Activated naive CD8-positive, alpha-beta T cell treated with anti-CD3 and anti-CD28 coated beads, Interleukin-2, amount 50 U/mL, for 24 hours (primary cell): ENCODE measurements at regions not wholly inside any gene's neighbourhood (a gene's known extent, or its start where the extent isn't known, plus 50 kb on each side); places are given as distances from the start of the nearest gene placed in this dataset.

Source experiments
- ATAC-seq: fragments of 150-1000 bp; cut with Tn5 transposase; one replicate; pipeline ENCODE4 v1.10.0; 2021
- DNase-seq: peaks from one replicate; pipeline ENCODE4 v3.0.0; 2021
- H3K27ac Mint-ChIP-seq: one replicate; pipeline ENCODE4 v1.8.0; 2021; ENCODE audit warnings: mild to moderate bottlenecking, mixed read lengths
- H3K27me3 Mint-ChIP-seq: one replicate; pipeline ENCODE4 v1.8.0; 2021; ENCODE audit warnings: mixed read lengths
- H3K36me3 Mint-ChIP-seq: one replicate; pipeline ENCODE4 v1.8.0; 2021; ENCODE audit warnings: low read depth, mixed read lengths
- H3K4me1 Mint-ChIP-seq: one replicate; pipeline ENCODE4 v1.8.0; 2021; ENCODE audit warnings: mixed read lengths
- H3K4me3 Mint-ChIP-seq: one replicate; pipeline ENCODE4 v1.8.0; 2021; ENCODE audit warnings: mild to moderate bottlenecking, moderate library complexity, mixed read lengths
- H3K9me3 Mint-ChIP-seq: one replicate; pipeline ENCODE4 v1.8.0; 2021; ENCODE audit warnings: mixed read lengths

DNA sequence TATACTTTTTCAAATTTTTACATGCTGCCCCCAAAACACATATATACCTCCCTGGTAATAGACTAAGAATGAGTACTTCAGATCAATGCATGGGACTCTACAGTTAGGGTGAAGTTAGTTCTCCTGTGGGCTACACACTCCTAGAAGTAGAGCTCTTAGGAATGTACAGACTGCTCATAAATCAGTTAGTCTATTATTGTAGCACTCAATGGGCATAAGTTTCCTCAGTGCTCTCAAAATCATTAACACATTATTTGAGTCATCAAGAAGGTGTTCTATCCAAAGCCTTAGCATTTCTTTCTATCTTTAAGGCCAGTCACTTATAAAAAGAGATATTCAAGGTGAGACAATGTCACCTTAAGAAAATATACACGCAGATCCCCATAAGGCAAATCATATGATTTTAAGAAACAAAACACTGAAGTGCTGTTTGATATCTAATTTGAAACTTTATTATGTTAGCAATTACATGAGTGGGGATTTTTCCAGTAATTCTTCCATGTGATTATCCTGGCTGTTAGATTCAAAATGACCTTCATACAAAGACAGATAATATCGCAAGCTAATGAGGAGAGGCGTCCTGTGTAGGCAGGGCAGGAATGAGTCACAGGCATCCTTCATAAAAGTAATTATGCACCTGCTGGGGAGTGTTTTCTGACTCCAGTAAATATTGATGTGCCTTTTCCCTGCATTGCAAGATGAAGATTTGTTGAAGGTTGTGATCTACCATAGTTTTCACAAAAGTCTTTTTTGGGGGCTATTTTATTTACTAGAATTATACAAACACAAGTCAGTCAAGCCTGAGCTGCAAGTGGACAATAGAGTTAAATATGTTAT, 167.2 kb upstream of the ATP1B1 start:
- H3K4me1 Mint-ChIP-seq = no peaks in the 10 kb centered on the region
- H3K4me3 Mint-ChIP-seq = no peak overlapping the region
- no peaks in the 10 kb centered on the region for H3K9me3 Mint-ChIP-seq
- no peak overlapping the region for H3K27ac Mint-ChIP-seq
- no peaks in the 10 kb centered on the region for H3K36me3 Mint-ChIP-seq
- H3K27me3 Mint-ChIP-seq = peaks cover 14% of the 10 kb centered on the region
- DNase-seq (no peak), ATAC-seq (no peak)

GRCh38 chr1:168939947-168940223, 166.6 kb upstream of the ATP1B1 start:
- no peaks in the 10 kb centered on the region for H3K36me3 Mint-ChIP-seq
- no peak overlapping the region for H3K4me3 Mint-ChIP-seq
- ATAC-seq (no peak), DNase-seq (no peak)
- no peak overlapping the region for H3K27ac Mint-ChIP-seq
- H3K9me3 Mint-ChIP-seq = no peaks in the 10 kb centered on the region
- H3K4me1 Mint-ChIP-seq = no peaks in the 10 kb centered on the region
- H3K27me3 Mint-ChIP-seq = peaks cover 13% of the 10 kb centered on the region

GRCh38 chr1:168941640-168942039, 164.8 kb upstream of the ATP1B1 start:
- H3K4me1 Mint-ChIP-seq = no peaks in the 10 kb centered on the region
- no peak for ATAC-seq
- no peak for DNase-seq
- no peaks in the 10 kb centered on the region for H3K36me3 Mint-ChIP-seq
- peaks cover 9% of the 10 kb centered on the region for H3K27me3 Mint-ChIP-seq
- H3K9me3 Mint-ChIP-seq = no peaks in the 10 kb centered on the region
- no peak overlapping the region for H3K27ac Mint-ChIP-seq
- no peak overlapping the region for H3K4me3 Mint-ChIP-seq

- Mint-ChIP-seq H3K4me1 (no peaks in the 10 kb centered on the region), H3K36me3 (no peaks in the 10 kb centered on the region), H3K27ac (no peak overlapping the region), H3K27me3 (peaks cover 7% of the 10 kb centered on the region), H3K4me3 (no peak overlapping the region), H3K9me3 (no peaks in the 10 kb centered on the region)
- DNase-seq (no peak), ATAC-seq (no peak)
Observed at GRCh38 chr1:168942165-168942564, 164.3 kb upstream of the ATP1B1 start.

- Mint-ChIP-seq H3K27ac (no peak overlapping the region), H3K9me3 (no peaks in the 10 kb centered on the region), H3K4me1 (no peaks in the 10 kb centered on the region), H3K4me3 (no peak overlapping the region), H3K36me3 (no peaks in the 10 kb centered on the region), H3K27me3 (peaks cover 4% of the 10 kb centered on the region)
- DNase-seq = no peak
- no peak for ATAC-seq
Observed at GRCh38 chr1:168945870-168946269, 160.6 kb upstream of the ATP1B1 start.

DNA sequence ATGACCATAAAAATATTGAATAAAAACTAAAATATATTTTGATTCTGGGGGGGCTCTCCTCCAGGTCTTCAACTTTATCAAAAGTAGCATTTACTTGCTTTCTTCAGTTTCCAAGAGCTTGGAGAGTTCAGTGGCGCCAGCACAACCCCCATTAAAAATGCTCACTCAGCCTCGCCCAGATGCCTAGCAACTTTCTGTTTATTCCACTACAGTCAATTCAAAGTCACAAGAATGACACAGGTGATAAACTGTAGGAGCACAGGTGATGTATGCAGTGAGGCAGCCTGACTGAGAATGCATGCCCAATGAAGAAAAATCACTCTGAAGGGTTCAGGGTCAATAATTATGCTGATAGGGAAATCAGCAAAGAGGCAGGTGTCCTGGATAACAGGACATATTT, 159.4 kb upstream of the ATP1B1 start:
- no peak overlapping the region for H3K27ac Mint-ChIP-seq
- H3K4me1 Mint-ChIP-seq = no peaks in the 10 kb centered on the region
- ATAC-seq (no peak), DNase-seq (no peak)
- no peaks in the 10 kb centered on the region for H3K36me3 Mint-ChIP-seq
- H3K9me3 Mint-ChIP-seq = no peaks in the 10 kb centered on the region
- peaks cover 2% of the 10 kb centered on the region for H3K27me3 Mint-ChIP-seq
- H3K4me3 Mint-ChIP-seq = no peak overlapping the region

DNA sequence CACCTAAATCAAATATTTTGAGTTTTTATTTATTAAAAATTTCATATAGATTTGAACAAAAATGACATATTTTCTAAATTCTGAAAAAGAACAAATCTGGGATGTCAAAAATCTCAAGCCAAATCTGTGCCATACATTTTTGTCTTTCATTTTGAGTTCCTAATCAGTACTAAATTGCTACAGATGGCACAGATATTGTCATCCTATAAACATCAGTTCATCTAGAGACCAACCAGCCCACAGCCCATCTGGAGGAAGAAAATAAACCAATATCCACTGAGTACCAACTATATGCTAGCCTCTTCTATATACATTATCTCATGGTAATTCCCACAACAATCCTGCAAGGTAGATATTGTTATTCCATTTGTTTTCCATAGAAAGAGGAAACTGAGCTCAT, 156.8 kb upstream of the ATP1B1 start:
- H3K4me1 Mint-ChIP-seq = no peaks in the 10 kb centered on the region
- H3K36me3 Mint-ChIP-seq = no peaks in the 10 kb centered on the region
- H3K27me3 Mint-ChIP-seq = no peaks in the 10 kb centered on the region
- ATAC-seq = no peak
- H3K27ac Mint-ChIP-seq = no peak overlapping the region
- no peak for DNase-seq
- H3K4me3 Mint-ChIP-seq = no peak overlapping the region
- H3K9me3 Mint-ChIP-seq = no peaks in the 10 kb centered on the region

GRCh38 chr1:168957818-168958217, 148.7 kb upstream of the ATP1B1 start:
- no peak overlapping the region for H3K4me3 Mint-ChIP-seq
- H3K27ac Mint-ChIP-seq = no peak overlapping the region
- no peaks in the 10 kb centered on the region for H3K9me3 Mint-ChIP-seq
- no peaks in the 10 kb centered on the region for H3K4me1 Mint-ChIP-seq
- H3K27me3 Mint-ChIP-seq = peaks cover 5% of the 10 kb centered on the region
- DNase-seq = no peak
- no peak for ATAC-seq
- H3K36me3 Mint-ChIP-seq = peaks cover 1% of the 10 kb centered on the region

GRCh38 chr1:168958562-168959289, 147.8 kb upstream of the ATP1B1 start:
- no peak overlapping the region for H3K27ac Mint-ChIP-seq
- DNase-seq (no peak), ATAC-seq (no peak)
- no peak overlapping the region for H3K4me3 Mint-ChIP-seq
- H3K9me3 Mint-ChIP-seq = no peaks in the 10 kb centered on the region
- H3K27me3 Mint-ChIP-seq = peaks cover 5% of the 10 kb centered on the region
- no peaks in the 10 kb centered on the region for H3K4me1 Mint-ChIP-seq
- H3K36me3 Mint-ChIP-seq = peaks cover 1% of the 10 kb centered on the region

DNA sequence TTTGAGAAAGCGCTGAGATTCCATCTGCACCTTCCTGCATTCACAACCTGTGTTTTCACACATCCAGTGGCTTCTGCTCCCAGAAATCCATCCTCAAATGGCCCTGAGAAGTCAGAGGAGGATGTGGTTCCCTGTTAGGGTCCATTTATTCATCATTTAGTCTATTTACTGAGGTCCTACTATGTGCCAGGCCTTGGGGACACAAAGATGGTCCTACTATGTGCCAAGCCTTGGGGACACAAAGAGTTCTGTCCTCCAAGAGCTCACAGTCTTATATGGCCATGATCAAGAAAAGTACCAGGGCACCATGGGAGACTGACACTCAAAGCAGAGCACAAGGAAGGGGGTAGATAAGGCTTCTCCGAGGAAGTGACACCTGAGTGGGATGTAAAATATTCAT, 147.1 kb upstream of the ATP1B1 start:
- peaks cover 1% of the 10 kb centered on the region for H3K36me3 Mint-ChIP-seq
- no peak overlapping the region for H3K4me3 Mint-ChIP-seq
- ATAC-seq = no peak
- no peaks in the 10 kb centered on the region for H3K9me3 Mint-ChIP-seq
- no peak for DNase-seq
- no peak overlapping the region for H3K27ac Mint-ChIP-seq
- H3K27me3 Mint-ChIP-seq = peaks cover 5% of the 10 kb centered on the region
- no peaks in the 10 kb centered on the region for H3K4me1 Mint-ChIP-seq

DNA sequence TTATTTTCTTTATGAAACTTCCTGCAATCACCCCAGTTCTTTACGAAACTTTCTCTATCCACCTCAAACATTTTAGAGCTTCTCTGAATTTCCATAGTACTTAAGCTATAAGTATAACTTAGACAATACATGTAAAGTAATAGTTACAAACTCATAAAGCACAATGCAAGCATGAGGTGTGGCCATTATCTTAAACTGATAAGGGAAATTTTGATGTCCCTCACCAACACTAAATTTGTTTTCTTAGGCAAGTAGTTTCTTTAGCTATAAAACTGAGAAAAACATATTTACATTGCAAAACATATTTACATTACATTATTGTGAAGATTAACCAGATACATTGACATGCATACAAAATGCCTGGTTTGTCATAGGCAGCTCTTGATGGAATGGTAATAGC, 146.4 kb upstream of the ATP1B1 start:
- no peaks in the 10 kb centered on the region for H3K4me1 Mint-ChIP-seq
- ATAC-seq = no peak
- H3K27ac Mint-ChIP-seq = no peak overlapping the region
- no peaks in the 10 kb centered on the region for H3K9me3 Mint-ChIP-seq
- H3K36me3 Mint-ChIP-seq = peaks cover 1% of the 10 kb centered on the region
- H3K27me3 Mint-ChIP-seq = peaks cover 5% of the 10 kb centered on the region
- no peak for DNase-seq
- no peak overlapping the region for H3K4me3 Mint-ChIP-seq

DNA sequence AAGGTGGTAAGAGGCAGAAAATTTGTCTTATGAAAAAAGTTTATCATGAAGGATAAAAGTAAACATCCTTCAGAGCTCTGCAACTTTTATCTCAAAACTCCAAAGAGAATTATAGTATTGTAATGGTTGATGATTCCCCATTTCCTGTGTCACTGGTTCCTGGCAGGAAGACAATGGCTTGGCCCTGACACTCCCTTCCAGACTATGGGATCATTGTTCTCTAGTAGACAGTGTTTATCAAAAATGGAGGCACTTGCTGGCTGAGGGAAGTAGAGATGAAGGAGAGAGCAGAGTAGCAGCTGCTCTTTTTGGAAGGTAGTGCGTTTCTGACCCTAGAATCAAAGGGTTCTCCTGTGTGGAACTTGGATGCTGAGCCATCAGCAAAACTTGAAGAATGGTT, 145.9 kb upstream of the ATP1B1 start:
- Mint-ChIP-seq H3K4me1 (no peaks in the 10 kb centered on the region), H3K9me3 (no peaks in the 10 kb centered on the region), H3K36me3 (peaks cover 1% of the 10 kb centered on the region), H3K4me3 (no peak overlapping the region), H3K27me3 (peaks cover 5% of the 10 kb centered on the region), H3K27ac (no peak overlapping the region)
- no peak for DNase-seq
- no peak for ATAC-seq

GRCh38 chr1:168963601-168964000, 142.9 kb upstream of the ATP1B1 start:
- Mint-ChIP-seq H3K36me3 (peaks cover 1% of the 10 kb centered on the region), H3K4me3 (no peak overlapping the region), H3K27me3 (peaks cover 3% of the 10 kb centered on the region), H3K4me1 (no peaks in the 10 kb centered on the region), H3K9me3 (no peaks in the 10 kb centered on the region), H3K27ac (no peak overlapping the region)
- ATAC-seq = no peak
- no peak for DNase-seq

DNA sequence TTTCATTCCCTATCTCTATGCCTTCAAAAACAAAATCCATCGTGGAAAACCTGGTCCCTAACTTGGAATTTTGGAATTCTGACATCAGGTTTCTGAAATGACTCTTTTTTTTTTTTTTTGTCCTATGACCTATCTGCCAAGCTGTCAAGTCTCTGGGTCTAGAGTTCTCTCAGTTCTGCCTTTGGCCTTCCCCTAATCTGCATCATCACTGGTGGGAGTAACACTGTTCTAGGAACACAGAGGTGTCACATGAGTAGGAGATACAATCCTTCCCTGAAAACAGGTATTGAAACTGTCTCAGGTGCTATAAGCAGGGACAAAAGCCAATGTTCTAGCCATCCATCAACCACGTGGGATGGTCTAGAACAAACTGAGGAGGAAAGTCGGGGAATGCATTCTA, 142.0 kb upstream of the ATP1B1 start:
- Mint-ChIP-seq H3K4me3 (no peak overlapping the region), H3K27ac (no peak overlapping the region), H3K36me3 (peaks cover 1% of the 10 kb centered on the region), H3K9me3 (no peaks in the 10 kb centered on the region), H3K4me1 (no peaks in the 10 kb centered on the region), H3K27me3 (peaks cover 3% of the 10 kb centered on the region)
- DNase-seq (no peak), ATAC-seq (no peak)

DNA sequence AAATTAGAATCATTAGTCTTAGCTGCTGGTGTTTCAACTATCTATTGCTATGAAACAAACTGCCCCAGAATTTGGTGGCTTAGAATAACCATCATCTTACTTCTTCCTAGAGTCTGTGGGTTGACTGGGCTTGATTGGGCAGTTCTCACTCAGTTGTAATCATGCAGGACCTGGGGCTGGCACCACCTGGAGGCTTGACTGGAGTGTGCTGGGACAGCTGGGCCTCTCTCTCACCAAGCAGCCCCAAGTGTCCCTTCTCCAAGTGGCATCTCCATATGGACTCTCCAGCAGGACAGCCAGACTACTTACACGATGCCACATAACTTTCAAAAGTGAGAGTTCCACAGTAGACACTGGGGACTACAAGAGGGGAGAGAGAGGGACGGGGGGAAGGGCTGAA, 140.3 kb upstream of the ATP1B1 start:
- peaks cover 1% of the 10 kb centered on the region for H3K36me3 Mint-ChIP-seq
- H3K27ac Mint-ChIP-seq = no peak overlapping the region
- ATAC-seq = no peak
- no peaks in the 10 kb centered on the region for H3K9me3 Mint-ChIP-seq
- no peak for DNase-seq
- H3K27me3 Mint-ChIP-seq = peaks cover 3% of the 10 kb centered on the region
- no peak overlapping the region for H3K4me3 Mint-ChIP-seq
- H3K4me1 Mint-ChIP-seq = no peaks in the 10 kb centered on the region
